Loucy (cell line): ENCODE measurements at regions not wholly inside any gene's neighbourhood (a gene's known extent, or its start where the extent isn't known, plus 50 kb on each side); places are given as distances from the start of the nearest gene placed in this dataset.

Source experiments
- CTCF ChIP-seq: fragments of 200-600 bp; sonication (generic); conservative IDR thresholded peaks from 2 replicates; pipeline ENCODE4 v1.5.1; 2014; ENCODE audit warnings: mild to moderate bottlenecking, antibody characterized with exemption, low read length
- EZH2phosphoT487 ChIP-seq: fragments of 200-600 bp; IDR thresholded peaks from 2 replicates; pipeline ENCODE4 v1.6.1; 2018; ENCODE audit warnings: antibody characterized with exemption, mild to moderate bottlenecking, moderate library complexity, borderline replicate concordance

GRCh38 chr2:45127891-45128290 lies 118.6 kb upstream of the SIX2 start:
- TF ChIP-seq CTCF (no peak), EZH2phosphoT487 (no peak)
